AG04450 (cell line): ENCODE measurements at regions not wholly inside any gene's neighbourhood (a gene's known extent, or its start where the extent isn't known, plus 50 kb on each side); places are given as distances from the start of the nearest gene placed in this dataset.

Experiments
- CTCF ChIA-PET: fragments of 300-600, 350-600 bp; formaldehyde crosslinking; extraction: SDS; loops from one replicate; lab custom pipeline; 2022; ENCODE audit warnings: antibody characterized with exemption, inconsistent platforms; lab: Charles Lee
- POLR2A ChIA-PET: fragments of 350-600 bp; formaldehyde crosslinking; extraction: SDS; loops from one replicate; lab custom pipeline; 2021; ENCODE audit warnings: antibody characterized with exemption, inconsistent platforms; lab: Yijun Ruan, JAX
- DNase-seq: peaks from one replicate; pipeline ENCODE4 v3.0.0-alpha.2; 2011; ENCODE audit warnings: low read depth, low spot score
- H3K27ac ChIP-seq: one replicate; pipeline ENCODE4 v1.5.1; 2012; ENCODE audit warnings: low read depth, low read length, control low read depth
- H3K27me3 ChIP-seq: one replicate; pipeline ENCODE4 v1.6.0; 2012; ENCODE audit warnings: low read length; ENCODE audit not compliant: control insufficient read depth, insufficient read depth
- H3K4me3 ChIP-seq: 2 replicates; pipeline ENCODE4 v1.5.1; 2011; ENCODE audit warnings: mild to moderate bottlenecking, low read depth, low read length, control low read depth
- H3K9me3 ChIP-seq: 2 replicates; pipeline ENCODE4 v1.5.1; 2012; ENCODE audit warnings: low read length; ENCODE audit not compliant: control insufficient read depth, insufficient read depth
- TF ChIP-seq, protein P1 (sequence below): IDR thresholded peaks from 2 replicates; pipeline ENCODE4 v1.5.1; 2011; ENCODE audit warnings: low read depth, low read length, control low read depth, inconsistent platforms

DNA sequence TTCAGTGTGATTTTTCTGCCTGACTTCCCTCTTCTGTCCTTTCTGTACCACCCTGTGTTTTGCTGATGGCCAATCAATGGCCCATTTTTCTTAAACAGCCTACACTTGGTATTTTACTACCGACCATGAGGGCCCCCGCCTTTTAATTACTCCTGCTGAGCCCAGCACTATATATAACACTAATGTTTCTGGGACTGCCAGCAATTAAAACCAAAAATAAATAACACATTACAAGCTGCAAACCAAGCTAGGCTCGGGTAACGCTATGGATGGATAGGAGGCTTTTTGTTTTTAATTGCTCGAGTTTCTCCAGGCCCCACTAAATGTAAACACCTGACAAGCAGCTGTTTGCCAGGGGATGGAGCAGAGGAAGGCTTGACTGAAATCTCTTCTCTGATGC is 915.4 kb upstream of the AUTS2 start:
- ChIA-PET CTCF (no interaction called here), POLR2A (no interaction called here)
- no peak for DNase-seq
- Histone ChIP-seq H3K4me3 (no peak overlapping the region), H3K9me3 (peaks cover 9% of the 10 kb centered on the region), H3K27ac (no peak overlapping the region), H3K27me3 (no peaks in the 10 kb centered on the region)
- TF ChIP-seq, protein P1, sequence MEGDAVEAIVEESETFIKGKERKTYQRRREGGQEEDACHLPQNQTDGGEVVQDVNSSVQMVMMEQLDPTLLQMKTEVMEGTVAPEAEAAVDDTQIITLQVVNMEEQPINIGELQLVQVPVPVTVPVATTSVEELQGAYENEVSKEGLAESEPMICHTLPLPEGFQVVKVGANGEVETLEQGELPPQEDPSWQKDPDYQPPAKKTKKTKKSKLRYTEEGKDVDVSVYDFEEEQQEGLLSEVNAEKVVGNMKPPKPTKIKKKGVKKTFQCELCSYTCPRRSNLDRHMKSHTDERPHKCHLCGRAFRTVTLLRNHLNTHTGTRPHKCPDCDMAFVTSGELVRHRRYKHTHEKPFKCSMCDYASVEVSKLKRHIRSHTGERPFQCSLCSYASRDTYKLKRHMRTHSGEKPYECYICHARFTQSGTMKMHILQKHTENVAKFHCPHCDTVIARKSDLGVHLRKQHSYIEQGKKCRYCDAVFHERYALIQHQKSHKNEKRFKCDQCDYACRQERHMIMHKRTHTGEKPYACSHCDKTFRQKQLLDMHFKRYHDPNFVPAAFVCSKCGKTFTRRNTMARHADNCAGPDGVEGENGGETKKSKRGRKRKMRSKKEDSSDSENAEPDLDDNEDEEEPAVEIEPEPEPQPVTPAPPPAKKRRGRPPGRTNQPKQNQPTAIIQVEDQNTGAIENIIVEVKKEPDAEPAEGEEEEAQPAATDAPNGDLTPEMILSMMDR = no peak

DNA sequence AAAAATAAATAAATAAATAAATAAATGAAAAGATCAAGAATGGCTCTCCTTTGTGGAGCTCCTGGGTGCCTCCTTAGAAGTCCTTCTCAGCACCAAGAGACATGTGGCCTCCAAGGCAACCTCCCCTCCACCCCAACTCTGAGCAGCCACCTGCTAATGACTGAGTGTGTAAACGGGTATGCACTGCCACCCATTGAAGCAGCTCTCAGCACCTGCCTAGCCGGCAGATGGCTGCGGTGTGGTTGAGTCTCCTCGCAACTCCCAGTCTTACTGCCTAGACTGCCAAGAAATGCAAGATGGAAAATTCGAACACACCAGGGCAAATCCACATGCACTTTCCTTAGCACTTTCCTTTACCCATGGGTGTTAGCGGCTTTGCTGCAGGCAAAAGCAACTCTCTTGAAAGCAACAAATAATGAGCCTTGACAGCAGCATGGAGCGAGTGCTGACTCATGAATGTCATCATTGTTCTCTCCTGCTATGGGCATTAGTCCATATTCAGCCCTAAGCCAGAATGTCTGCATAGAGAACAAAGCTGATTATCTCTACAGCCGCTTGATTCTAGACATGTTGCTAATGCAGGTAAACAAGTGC is 913.9 kb upstream of the AUTS2 start:
- no peaks in the 10 kb centered on the region for H3K27me3 ChIP-seq
- no peak overlapping the region for H3K27ac ChIP-seq
- no peak overlapping the region for H3K4me3 ChIP-seq
- CTCF ChIA-PET = no interaction called here
- TF ChIP-seq, protein P1 = no peak
- H3K9me3 ChIP-seq = peaks cover 9% of the 10 kb centered on the region
- POLR2A ChIA-PET = no interaction called here
- DNase-seq = no peak

DNA sequence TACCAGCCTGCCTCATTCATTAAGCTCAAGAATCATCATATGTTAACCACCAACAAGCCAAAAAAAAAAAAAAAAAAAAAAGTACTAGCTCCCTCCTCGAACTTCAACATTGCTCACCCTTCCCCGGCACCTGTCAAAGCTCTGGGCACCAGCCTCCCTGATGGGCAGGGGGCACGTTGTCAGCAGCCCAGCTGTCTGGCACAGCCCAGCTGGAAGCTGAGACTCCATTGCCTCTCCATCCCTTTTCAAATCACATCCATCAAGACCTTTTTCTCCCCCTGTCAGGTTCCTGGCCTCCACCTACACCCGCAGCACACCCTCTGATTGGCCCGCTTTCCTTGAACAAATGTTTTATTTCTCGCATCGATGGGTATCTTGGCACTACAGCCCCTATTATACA is 913.3 kb upstream of the AUTS2 start:
- peaks cover 9% of the 10 kb centered on the region for H3K9me3 ChIP-seq
- no peaks in the 10 kb centered on the region for H3K27me3 ChIP-seq
- POLR2A ChIA-PET = no interaction called here
- H3K4me3 ChIP-seq = no peak overlapping the region
- no peak overlapping the region for H3K27ac ChIP-seq
- TF ChIP-seq, protein P1 = no peak
- CTCF ChIA-PET = no interaction called here
- no peak for DNase-seq

DNA sequence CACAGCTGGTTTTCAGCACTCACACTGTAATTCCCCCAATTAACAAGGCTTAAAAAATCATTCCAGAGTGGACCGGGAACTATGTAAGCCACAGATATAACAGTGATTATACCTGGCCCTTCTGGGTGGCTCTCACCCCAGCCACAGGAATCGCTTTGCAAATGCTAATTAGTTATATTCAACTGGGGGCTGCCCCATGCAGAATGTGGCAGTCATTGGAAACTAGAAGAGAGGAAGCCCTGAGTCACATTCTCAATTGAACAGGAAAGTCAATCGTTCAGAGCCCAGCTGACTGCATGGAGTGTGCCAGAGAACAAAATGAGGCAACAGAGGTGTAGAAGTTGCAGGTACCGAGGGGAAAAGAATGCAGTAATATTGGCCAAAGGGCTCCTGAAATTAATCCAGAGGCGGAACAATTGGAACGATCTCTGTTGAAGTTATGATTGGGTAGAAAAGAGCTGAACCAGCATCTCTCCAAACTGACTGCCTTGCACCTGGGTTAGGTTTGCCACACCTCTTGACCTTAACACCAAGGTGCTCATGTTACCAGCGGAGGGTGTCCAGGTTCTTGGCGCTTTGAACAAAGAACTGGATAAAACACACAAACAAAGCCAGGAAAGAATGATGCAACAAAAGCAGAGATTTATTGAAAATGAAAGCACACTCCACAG is 909.7 kb upstream of the AUTS2 start:
- ChIA-PET CTCF (no interaction called here), POLR2A (no interaction called here)

DNA sequence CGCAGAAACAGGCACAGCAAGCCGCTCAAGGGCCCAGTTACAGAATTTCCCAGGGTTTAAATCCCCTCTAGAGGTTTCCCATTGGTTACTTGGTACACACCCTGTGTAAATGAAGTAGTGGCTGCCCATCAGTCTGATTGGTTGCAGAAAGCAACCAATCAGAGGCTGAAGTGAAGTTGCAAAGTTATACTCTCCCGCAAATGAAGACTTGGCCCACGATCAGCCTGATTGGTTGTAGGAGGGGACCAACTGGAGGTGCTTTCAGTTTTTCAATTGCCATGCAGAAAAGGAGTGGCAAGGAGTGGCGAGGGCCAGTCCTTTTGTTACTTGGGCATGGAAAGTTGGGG is 909.2 kb upstream of the AUTS2 start:
- POLR2A ChIA-PET = no interaction called here
- no peak for DNase-seq
- TF ChIP-seq, protein P1 = no peak
- CTCF ChIA-PET = no interaction called here
- Histone ChIP-seq H3K27me3 (no peaks in the 10 kb centered on the region), H3K27ac (no peak overlapping the region), H3K9me3 (peaks cover 6% of the 10 kb centered on the region), H3K4me3 (no peak overlapping the region)

More for the DNA sequence above, 909.7 kb upstream of the AUTS2 start:
- no peak for DNase-seq
- TF ChIP-seq, protein P1 = no peak
- H3K9me3 ChIP-seq = peaks cover 9% of the 10 kb centered on the region
- no peak overlapping the region for H3K4me3 ChIP-seq
- no peak overlapping the region for H3K27ac ChIP-seq
- H3K27me3 ChIP-seq = no peaks in the 10 kb centered on the region
